GM12878 (cell line): ENCODE measurements at regions not wholly inside any gene's neighbourhood (a gene's known extent, or its start where the extent isn't known, plus 50 kb on each side); places are given as distances from the start of the nearest gene placed in this dataset.
A peak's percentile ranks its signal among the peaks of the same experiment; 100 is the strongest.

ENCODE experiments used
- ATAC-seq: fragments of 200-7000 bp; cut with Tn5 transposase; 3 replicates; pipeline ENCODE4 v1.9.1; 2020; ENCODE audit warnings: mild to moderate bottlenecking, moderate library complexity
- BruUV-seq: library from RNA; stranded (reverse); fragments of 400-500 nt; replicated peaks from 2 replicates; lab custom pipeline; 2021; lab: Mats Ljungman, UMichigan
- CTCF ChIA-PET: fragments of 300-600 bp; sonication (Branson Sonifier 250); formaldehyde crosslinking; extraction: SDS; loops from one replicate; lab custom pipeline; 2021; ENCODE audit warnings: inconsistent platforms; lab: Yijun Ruan, JAX
- POLR2A ChIA-PET: fragments of 350-600 bp; formaldehyde crosslinking; extraction: SDS; loops from one replicate; lab custom pipeline; 2021; ENCODE audit warnings: inconsistent platforms; lab: Charles Lee
- RAD21 ChIA-PET: fragments of 300-600 bp; sonication (Branson Sonifier 250); formaldehyde crosslinking; loops from one replicate; lab custom pipeline; 2023; ENCODE audit warnings: antibody characterized with exemption; ENCODE audit not compliant: unreplicated experiment; lab: Charles Lee
- SMC1A ChIA-PET: fragments of 300-600 bp; sonication (Branson Sonifier 250); formaldehyde crosslinking; loops from one replicate; lab custom pipeline; 2023; ENCODE audit not compliant: unreplicated experiment, uncharacterized antibody; lab: Charles Lee
- DNase-seq: peaks from one replicate; pipeline ENCODE4 v3.0.0-alpha.2; 2011; ENCODE audit warnings: low read depth, low spot score
- FAIRE-seq: peaks from 3 replicates; lab custom pipeline; 2011; peaks lifted over from hg19 to GRCh38; lab: Jason Lieb, UNC
- H2AFZ ChIP-seq: 2 replicates; pipeline ENCODE4 v1.6.0; 2011; ENCODE audit warnings: low read depth, low read length, control low read depth; ENCODE audit not compliant: control insufficient read depth
- H3K27ac ChIP-seq: 2 replicates; pipeline ENCODE4 v1.5.1; 2011; ENCODE audit warnings: control low read depth; ENCODE audit not compliant: control insufficient read depth, insufficient read depth
- H3K27me3 ChIP-seq, 2 experiments: replicated peaks in 1 of 2; 2 replicates each; pipeline versions ENCODE4 v1.6.0 to v1.6.1; 2011; ENCODE audit warnings: low read length in 1 of 2; ENCODE audit not compliant: control insufficient read depth in 2 of 2, insufficient read depth in 2 of 2
- H3K36me3 ChIP-seq, 2 experiments: 2 replicates each; pipeline ENCODE4 v1.5.1; 2011; ENCODE audit warnings: low read length in 1 of 2; ENCODE audit not compliant: control insufficient read depth in 2 of 2, insufficient read depth in 2 of 2
- H3K4me1 ChIP-seq: 2 replicates; pipeline ENCODE4 v1.6.1; 2011; ENCODE audit warnings: mild to moderate bottlenecking, low read length, moderate library complexity, mixed read lengths; ENCODE audit not compliant: control insufficient read depth, insufficient read depth
- H3K4me2 ChIP-seq: 2 replicates; pipeline ENCODE4 v1.6.0; 2011; ENCODE audit warnings: control low read depth; ENCODE audit not compliant: control insufficient read depth, insufficient read depth
- H3K4me3 ChIP-seq: fragments of 200-600 bp; sonication (generic); 2 replicates; pipeline ENCODE4 v1.5.1; 2016
- H3K79me2 ChIP-seq: 2 replicates; pipeline ENCODE4 v1.6.0; 2011; ENCODE audit warnings: low read length; ENCODE audit not compliant: control insufficient read depth, insufficient read depth
- H3K9ac ChIP-seq: 2 replicates; pipeline ENCODE4 v1.8.0; 2011; ENCODE audit warnings: low read length, control low read depth, mixed read lengths; ENCODE audit not compliant: control insufficient read depth, insufficient read depth
- H3K9me3 ChIP-seq: replicated peaks from 3 replicates; pipeline ENCODE4 v1.5.1; 2011; ENCODE audit warnings: mild to moderate bottlenecking, low read length; ENCODE audit not compliant: control insufficient read depth, insufficient read depth
- H4K20me1 ChIP-seq: 2 replicates; pipeline ENCODE4 v1.6.0; 2011; ENCODE audit not compliant: control insufficient read depth, insufficient read depth
- CREM ChIP-seq: IDR thresholded peaks from 2 replicates; pipeline ENCODE4 v1.6.1; 2014; ENCODE audit warnings: antibody characterized with exemption, low read depth
- ESRRA ChIP-seq: IDR thresholded peaks from 2 replicates; pipeline ENCODE4 v1.6.1; 2012; ENCODE audit warnings: mild to moderate bottlenecking, low read length, improper control_type of control experiment
- FOXK2 ChIP-seq: fragments of 450-650 bp; IDR thresholded peaks from 2 replicates; pipeline ENCODE4 v1.6.1; 2017; ENCODE audit warnings: mild to moderate bottlenecking, moderate library complexity
- GABPA ChIP-seq: IDR thresholded peaks from 2 replicates; pipeline ENCODE4 v1.6.1; 2014; ENCODE audit warnings: antibody characterized with exemption, low read depth, mild to moderate bottlenecking, inconsistent platforms
- IKZF2 ChIP-seq, 2 experiments: fragments of 450-650 bp; IDR thresholded peaks; 2 replicates each; pipeline ENCODE4 v1.6.1; 2017; ENCODE audit warnings: mild to moderate bottlenecking in 2 of 2, moderate library complexity in 2 of 2
- JUND ChIP-seq: IDR thresholded peaks from 2 replicates; pipeline ENCODE4 v1.6.1; 2012; ENCODE audit warnings: low read depth, mild to moderate bottlenecking, low read length, improper control_type of control experiment, moderate library complexity
- MTA2 ChIP-seq: fragments of 450-650 bp; IDR thresholded peaks from 2 replicates; pipeline ENCODE4 v1.6.1; 2016; ENCODE audit warnings: low read depth, mild to moderate bottlenecking, moderate library complexity
- NR2C1 ChIP-seq: fragments of 450-650 bp; IDR thresholded peaks from 2 replicates; pipeline ENCODE4 v1.6.1; 2017; ENCODE audit warnings: antibody characterized with exemption, mild to moderate bottlenecking, moderate library complexity
- RCOR1 ChIP-seq: conservative IDR thresholded peaks from 2 replicates; pipeline ENCODE4 v1.6.1; 2012; ENCODE audit warnings: low read depth, low read length, improper control_type of control experiment
- SIX5 ChIP-seq: IDR thresholded peaks from 2 replicates; pipeline ENCODE4 v1.6.1; 2011; ENCODE audit warnings: mild to moderate bottlenecking, low read depth, low read length, moderate library complexity; ENCODE audit not compliant: severe bottlenecking
- STAT3 ChIP-seq: IDR thresholded peaks from 2 replicates; pipeline ENCODE4 v1.6.1; 2011; ENCODE audit warnings: low read depth, low read length, improper control_type of control experiment
- WGBS: methylation state at CpG from one replicate; pipeline ENCODE4 v1.1.6; 2016; ENCODE audit warnings: low lambda C conversion rate; ENCODE audit not compliant: insufficient replicate concordance, insufficient coverage; ENCODE audit errors: missing lambda C conversion rate; 5-methylcytosine and 5-hydroxymethylcytosine counted together
- in situ Hi-C: fragments of 300-500 bp; cut with MboI; formaldehyde crosslinking; loops from 9 replicates; pipeline ENCODE4 v1.14.3; 2018; ENCODE audit warnings: mixed read lengths
- intact Hi-C: fragments of 100-400 bp; cut with micrococcal nuclease; formaldehyde crosslinking; loops from one replicate; pipeline ENCODE4 v1.14.2; 2022; ENCODE audit not compliant: unreplicated experiment
- TF ChIP-seq, protein P1 (sequence below): IDR thresholded peaks from 2 replicates; pipeline ENCODE4 v1.6.1; 2011; ENCODE audit warnings: borderline replicate concordance, low read depth, mild to moderate bottlenecking, moderate library complexity, low read length; ENCODE audit not compliant: insufficient read depth, poor library complexity, severe bottlenecking
- TF ChIP-seq, protein P2 (sequence below): fragments of 450-650 bp; IDR thresholded peaks from 2 replicates; pipeline ENCODE4 v1.6.1; 2018; ENCODE audit warnings: mild to moderate bottlenecking, low read depth, moderate library complexity; ENCODE audit not compliant: partially characterized antibody

DNA sequence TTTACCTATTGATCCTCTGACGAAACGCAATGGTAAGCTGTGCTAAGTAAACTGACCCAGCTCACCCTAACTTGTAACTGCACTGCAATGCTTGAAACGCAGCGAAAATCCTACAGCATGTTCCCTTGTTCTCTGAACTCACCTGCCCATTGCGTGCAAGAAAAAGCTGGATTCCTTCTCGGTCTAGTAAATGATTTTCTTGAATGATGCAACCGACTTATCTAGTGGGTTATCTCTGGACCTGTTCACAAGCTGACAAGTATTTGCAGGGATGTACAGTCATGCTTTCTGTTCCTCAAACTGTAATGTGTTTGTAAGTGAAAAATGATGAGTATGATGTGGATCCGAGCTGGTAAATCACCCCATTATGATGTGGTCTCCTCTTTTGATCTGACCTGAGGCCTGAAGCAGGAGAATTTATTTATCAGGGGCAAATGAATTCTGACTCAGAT is 140.1 kb downstream of the BTC start (continued):
- peak; percentile 94 for TF ChIP-seq MTA2

DNA sequence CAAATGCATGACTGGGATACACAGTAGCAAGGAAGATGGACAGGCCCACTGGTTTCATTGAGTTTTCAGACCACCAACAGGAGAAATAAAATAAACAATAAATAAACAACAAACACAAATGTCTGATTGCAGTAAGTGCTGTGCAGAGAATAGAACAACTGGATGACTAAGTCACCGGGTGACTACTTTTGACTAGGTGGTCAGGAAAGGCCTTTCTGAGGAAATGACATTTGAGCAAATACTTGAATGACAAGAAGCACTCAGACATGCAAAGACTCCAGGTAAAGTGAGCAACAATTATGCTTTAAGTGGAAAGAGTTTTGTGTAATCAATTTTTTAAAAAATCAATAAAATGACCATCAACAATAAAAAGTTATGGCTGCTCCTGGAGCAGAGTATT is 137.7 kb downstream of the BTC start:
- BruUV-seq, result no TSS peak

More for the DNA sequence above, 137.7 kb downstream of the BTC start:
- in situ Hi-C loops, result no loop called here
- Histone ChIP-seq H3K27ac (no peak overlapping the region), H4K20me1 (no peaks in the 10 kb centered on the region), H3K4me2 (no peak overlapping the region), H3K36me3 (no peaks in the 10 kb centered on the region), H3K9ac (no peak overlapping the region), H2AFZ (no peak overlapping the region), H3K4me1 (no peaks in the 10 kb centered on the region), H3K27me3 (no peaks in the 10 kb centered on the region), H3K79me2 (no peaks in the 10 kb centered on the region), H3K9me3 (no peaks in the 10 kb centered on the region), H3K4me3 (no peak overlapping the region)
- no peak for DNase-seq
- ChIA-PET POLR2A (no interaction called here), CTCF (no interaction called here), SMC1A (interaction anchor here (1.5 to 2.1 kb wide), 2 partner anchors 31 to 33 kb away, joined by 4 to 9 read pairs; no protein-coding TSS in a partner anchor), RAD21 (interaction anchor here (0.6 kb wide), 1 partner anchor 494 kb away, joined by 3 read pairs; no protein-coding TSS in a partner anchor)
- no peak for ATAC-seq
- TF ChIP-seq SIX5 (no peak), GABPA (no peak), STAT3 (no peak), FOXK2 (no peak), JUND (no peak), RCOR1 (no peak), ESRRA (no peak), CREM (no peak), IKZF2 (IDR thresholded peaks at IDR 0.05) (no peak), NR2C1 (no peak)
- TF ChIP-seq, protein P1, sequence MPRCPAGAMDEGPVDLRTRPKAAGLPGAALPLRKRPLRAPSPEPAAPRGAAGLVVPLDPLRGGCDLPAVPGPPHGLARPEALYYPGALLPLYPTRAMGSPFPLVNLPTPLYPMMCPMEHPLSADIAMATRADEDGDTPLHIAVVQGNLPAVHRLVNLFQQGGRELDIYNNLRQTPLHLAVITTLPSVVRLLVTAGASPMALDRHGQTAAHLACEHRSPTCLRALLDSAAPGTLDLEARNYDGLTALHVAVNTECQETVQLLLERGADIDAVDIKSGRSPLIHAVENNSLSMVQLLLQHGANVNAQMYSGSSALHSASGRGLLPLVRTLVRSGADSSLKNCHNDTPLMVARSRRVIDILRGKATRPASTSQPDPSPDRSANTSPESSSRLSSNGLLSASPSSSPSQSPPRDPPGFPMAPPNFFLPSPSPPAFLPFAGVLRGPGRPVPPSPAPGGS, result no peak
- TF ChIP-seq, protein P2, sequence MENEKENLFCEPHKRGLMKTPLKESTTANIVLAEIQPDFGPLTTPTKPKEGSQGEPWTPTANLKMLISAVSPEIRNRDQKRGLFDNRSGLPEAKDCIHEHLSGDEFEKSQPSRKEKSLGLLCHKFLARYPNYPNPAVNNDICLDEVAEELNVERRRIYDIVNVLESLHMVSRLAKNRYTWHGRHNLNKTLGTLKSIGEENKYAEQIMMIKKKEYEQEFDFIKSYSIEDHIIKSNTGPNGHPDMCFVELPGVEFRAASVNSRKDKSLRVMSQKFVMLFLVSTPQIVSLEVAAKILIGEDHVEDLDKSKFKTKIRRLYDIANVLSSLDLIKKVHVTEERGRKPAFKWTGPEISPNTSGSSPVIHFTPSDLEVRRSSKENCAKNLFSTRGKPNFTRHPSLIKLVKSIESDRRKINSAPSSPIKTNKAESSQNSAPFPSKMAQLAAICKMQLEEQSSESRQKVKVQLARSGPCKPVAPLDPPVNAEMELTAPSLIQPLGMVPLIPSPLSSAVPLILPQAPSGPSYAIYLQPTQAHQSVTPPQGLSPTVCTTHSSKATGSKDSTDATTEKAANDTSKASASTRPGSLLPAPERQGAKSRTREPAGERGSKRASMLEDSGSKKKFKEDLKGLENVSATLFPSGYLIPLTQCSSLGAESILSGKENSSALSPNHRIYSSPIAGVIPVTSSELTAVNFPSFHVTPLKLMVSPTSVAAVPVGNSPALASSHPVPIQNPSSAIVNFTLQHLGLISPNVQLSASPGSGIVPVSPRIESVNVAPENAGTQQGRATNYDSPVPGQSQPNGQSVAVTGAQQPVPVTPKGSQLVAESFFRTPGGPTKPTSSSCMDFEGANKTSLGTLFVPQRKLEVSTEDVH, result no peak
- no peak for FAIRE-seq
- 50% methylated on average over 1 of the region's 1 CpG for WGBS
- intact Hi-C loops, result no loop called here
